Thymus (tissue), 11 donors: ENCODE measurements at regions not wholly inside any gene's neighbourhood (a gene's known extent, or its start where the extent isn't known, plus 50 kb on each side); places are given as distances from the start of the nearest gene placed in this dataset.

Source experiments
- DNase-seq, 9 donors: peaks; one replicate each; pipeline ENCODE4 v3.0.0-alpha.2; 2013; ENCODE audit warnings: low spot score in 9 of 9, low read depth in 6 of 9, missing footprints in 1 of 9
- H3K27ac ChIP-seq, 2 donors: one replicate each; pipeline ENCODE4 v1.5.1; 2013; ENCODE audit warnings: control low read depth in 1 of 2, low read depth in 1 of 2, low read length in 1 of 2, mild to moderate bottlenecking in 1 of 2, moderate library complexity in 1 of 2
- H3K27me3 ChIP-seq, 2 donors: one replicate each; pipeline ENCODE4 v1.5.1; 2013; ENCODE audit warnings: low read length in 1 of 2; ENCODE audit not compliant: control insufficient read depth in 2 of 2, insufficient read depth in 1 of 2
- H3K36me3 ChIP-seq, 2 donors: one replicate each; pipeline ENCODE4 v1.5.1; 2013; ENCODE audit warnings: low read length in 1 of 2, mild to moderate bottlenecking in 1 of 2, moderate library complexity in 1 of 2; ENCODE audit not compliant: control insufficient read depth in 2 of 2, insufficient read depth in 2 of 2
- H3K4me1 ChIP-seq, 2 donors: one replicate each; pipeline ENCODE4 v1.5.1; 2013; ENCODE audit warnings: low read length in 2 of 2; ENCODE audit not compliant: control insufficient read depth in 2 of 2, insufficient read depth in 2 of 2
- H3K4me3 ChIP-seq, 2 donors: one replicate each; pipeline ENCODE4 v1.5.1; 2013; ENCODE audit warnings: low read length in 2 of 2, control low read depth in 1 of 2, mild to moderate bottlenecking in 1 of 2
- H3K9me3 ChIP-seq, 2 donors: one replicate each; pipeline ENCODE4 v1.5.1; 2013; ENCODE audit warnings: low read length in 1 of 2, mild to moderate bottlenecking in 1 of 2; ENCODE audit not compliant: control insufficient read depth in 2 of 2, insufficient read depth in 1 of 2
- WGBS: extraction: QIAGEN DNeasy Blood & Tissue Kit; methylation state at CpG from one replicate; pipeline ENCODE4 v1.1.7; 2013; 5-methylcytosine and 5-hydroxymethylcytosine counted together
- donor health status: healthy.

- no peak overlapping the region for H3K4me3 ChIP-seq
- H3K4me1 ChIP-seq = peaks cover 0 to 9% of the 10 kb centered on the region in 2 donors
- no peaks in the 10 kb centered on the region for H3K27me3 ChIP-seq
- H3K27ac ChIP-seq = no peak overlapping the region
- no peaks in the 10 kb centered on the region for H3K9me3 ChIP-seq
- DNase-seq = peak in 2 of 9 donors; percentile 13 to 42
- WGBS = 27% methylated on average over 3 of the region's 3 CpGs
- no peaks in the 10 kb centered on the region for H3K36me3 ChIP-seq
These were observed 74.9 kb upstream of the KL start for GRCh38 chr13:32941368-32941767.

DNA sequence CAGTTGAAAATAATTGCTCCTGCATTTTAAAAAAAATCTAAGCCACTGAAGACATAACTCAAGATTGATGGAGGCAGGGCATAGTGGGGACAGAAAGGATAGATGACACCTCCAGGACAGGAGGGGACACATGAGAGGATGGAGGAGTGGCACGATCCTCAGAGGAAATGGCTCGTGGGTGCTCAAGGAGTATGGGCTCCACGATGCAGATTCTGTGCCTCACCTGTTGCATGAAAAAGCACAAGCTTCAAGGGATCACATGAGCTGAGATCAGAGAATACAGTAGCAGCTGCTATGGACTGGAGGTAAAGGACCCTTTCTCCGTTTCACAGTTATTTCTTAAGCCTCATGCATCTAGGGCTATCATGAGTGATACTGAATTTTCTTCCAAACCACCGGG, 69.7 kb upstream of the KL start:
- no peak for DNase-seq
- Histone ChIP-seq H3K9me3 (no peaks in the 10 kb centered on the region), H3K36me3 (no peaks in the 10 kb centered on the region), H3K4me3 (no peak overlapping the region), H3K27me3 (no peaks in the 10 kb centered on the region), H3K4me1 (no peaks in the 10 kb centered on the region), H3K27ac (no peak overlapping the region)
- WGBS = 83% methylated on average over 5 of the region's 5 CpGs

DNA sequence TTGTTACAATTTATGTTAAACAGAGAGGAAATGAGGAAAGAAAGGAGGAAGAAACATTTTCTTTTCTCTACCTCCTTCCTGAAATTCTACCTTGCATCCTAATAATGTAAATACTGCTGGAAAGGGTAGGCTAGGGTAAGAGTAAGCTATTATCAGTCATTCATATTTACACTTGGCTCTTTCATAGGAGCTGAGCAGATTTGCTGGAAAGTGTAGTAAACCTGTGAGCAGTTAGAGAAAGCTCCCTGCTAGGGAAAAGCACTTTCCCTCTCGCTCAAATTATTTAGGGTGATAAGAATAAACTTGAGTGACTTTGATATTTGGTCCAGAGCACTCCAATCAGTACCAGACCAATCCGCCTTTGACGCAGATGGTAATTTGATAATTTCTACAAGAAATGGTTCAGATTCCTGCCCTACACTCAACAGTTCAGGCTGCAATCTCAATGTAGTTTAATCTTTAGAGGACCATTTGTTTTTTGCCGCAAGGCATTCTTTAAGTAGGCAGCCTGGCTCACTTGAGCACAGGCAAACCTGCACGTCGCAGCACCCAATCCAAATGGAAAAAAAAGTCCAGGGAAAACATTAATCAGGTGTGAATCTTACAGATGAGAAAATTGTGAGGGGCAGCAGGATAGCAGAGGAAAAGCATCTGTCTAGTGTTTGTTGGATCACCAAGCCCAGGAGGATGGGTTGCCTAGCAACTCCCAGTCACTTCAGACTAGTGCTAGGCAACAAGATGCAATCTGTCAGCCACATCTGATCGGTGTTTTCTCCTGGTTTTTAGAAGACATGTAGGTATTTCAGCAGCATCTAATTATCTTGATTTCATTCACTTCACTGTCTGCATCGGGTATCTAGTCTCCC, 68.6 kb upstream of the KL start:
- Histone ChIP-seq H3K27ac (no peak overlapping the region), H3K4me3 (no peak overlapping the region), H3K27me3 (no peaks in the 10 kb centered on the region), H3K36me3 (no peaks in the 10 kb centered on the region), H3K4me1 (no peaks in the 10 kb centered on the region), H3K9me3 (no peaks in the 10 kb centered on the region)
- 97% methylated on average over 8 of the region's 8 CpGs for WGBS
- DNase-seq = no peak

DNA sequence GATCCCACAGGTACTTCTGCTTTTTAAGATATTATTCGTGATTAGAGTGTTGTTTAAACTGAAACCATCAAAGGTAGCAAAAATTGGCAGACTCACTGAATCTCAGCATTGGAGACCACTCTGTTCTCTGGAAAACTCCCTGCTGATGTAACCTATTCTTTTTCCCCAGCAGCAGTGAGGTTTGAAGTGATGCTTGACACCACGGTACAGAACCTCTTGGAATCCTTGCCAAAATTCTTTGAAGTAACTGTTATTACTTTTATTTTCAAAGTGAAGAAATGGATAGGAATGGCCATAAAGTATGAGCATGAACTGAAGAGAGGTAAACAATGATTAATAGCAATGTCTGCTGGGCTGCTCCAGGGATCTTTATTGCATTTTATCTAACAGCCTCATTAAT, 66.4 kb upstream of the KL start:
- no peak overlapping the region for H3K4me3 ChIP-seq
- H3K36me3 ChIP-seq = no peaks in the 10 kb centered on the region
- H3K27me3 ChIP-seq = no peaks in the 10 kb centered on the region
- H3K9me3 ChIP-seq = no peaks in the 10 kb centered on the region
- no peak for DNase-seq
- no peaks in the 10 kb centered on the region for H3K4me1 ChIP-seq
- H3K27ac ChIP-seq = peak overlapping the region in 1 of 2 donors; percentile 62
- 48% methylated on average over 2 of the region's 2 CpGs for WGBS

DNA sequence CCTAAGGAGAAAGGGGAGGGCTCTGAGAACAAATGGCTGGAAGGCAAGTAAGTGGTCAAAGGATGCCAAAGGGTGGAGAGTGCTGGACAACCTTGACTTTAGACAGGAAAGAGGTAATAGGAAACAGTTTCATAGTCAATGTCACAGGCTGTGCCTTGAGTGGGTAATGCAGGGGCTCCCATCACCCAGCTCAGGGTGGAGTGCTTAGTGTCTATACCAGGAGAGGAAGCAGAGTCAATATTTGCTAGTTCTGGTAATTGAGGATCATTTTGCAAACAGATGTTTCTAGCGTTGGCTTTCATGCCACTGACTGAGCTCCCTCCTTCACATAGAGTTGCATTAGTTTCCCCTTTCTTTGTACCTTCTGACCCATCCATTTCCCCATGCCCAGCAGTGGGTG, 64.6 kb upstream of the KL start:
- Histone ChIP-seq H3K4me3 (no peak overlapping the region), H3K27me3 (no peaks in the 10 kb centered on the region), H3K36me3 (no peaks in the 10 kb centered on the region), H3K27ac (no peak overlapping the region), H3K9me3 (no peaks in the 10 kb centered on the region), H3K4me1 (no peaks in the 10 kb centered on the region)
- 94% methylated on average over 1 of the region's 1 CpG for WGBS
- DNase-seq = no peak

DNA sequence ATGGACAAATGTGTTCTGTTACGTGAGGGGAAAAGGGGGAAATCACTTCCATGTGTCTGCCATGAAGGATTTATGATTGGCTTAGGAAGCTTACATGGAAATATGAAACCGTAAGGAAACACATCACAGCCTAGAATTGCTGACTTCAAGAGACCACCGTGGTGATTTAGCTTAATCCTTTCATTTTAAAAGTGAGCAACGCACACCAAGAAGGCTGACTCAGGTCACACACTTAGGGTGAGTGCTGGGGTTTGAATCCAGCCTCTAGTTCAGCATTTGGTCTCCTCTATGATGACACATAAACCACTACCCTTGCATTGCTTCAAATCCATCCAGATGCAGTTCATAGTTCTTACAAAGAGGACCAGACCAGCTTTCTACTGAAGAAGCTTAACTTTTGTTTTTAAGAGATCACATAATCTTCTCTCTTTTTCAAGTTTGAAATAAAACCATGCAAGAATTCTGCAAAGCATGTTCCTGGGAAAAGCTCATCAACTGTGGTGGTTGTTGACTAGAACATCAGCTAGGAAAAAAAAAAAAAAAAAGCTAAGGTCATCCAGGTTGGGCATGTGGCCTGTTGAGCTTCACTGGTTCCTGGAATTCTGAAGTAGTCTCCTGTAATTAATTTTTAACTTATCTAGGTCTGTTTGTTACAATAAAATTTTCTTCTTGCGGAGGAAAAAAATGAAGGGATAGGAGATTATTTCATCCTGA, 60.2 kb upstream of the KL start:
- no peaks in the 10 kb centered on the region for H3K27me3 ChIP-seq
- no peak overlapping the region for H3K4me3 ChIP-seq
- H3K9me3 ChIP-seq = no peaks in the 10 kb centered on the region
- 95% methylated on average over 5 of the region's 5 CpGs for WGBS
- DNase-seq = no peak
- H3K27ac ChIP-seq = no peak overlapping the region
- H3K36me3 ChIP-seq = no peaks in the 10 kb centered on the region
- no peaks in the 10 kb centered on the region for H3K4me1 ChIP-seq

DNA sequence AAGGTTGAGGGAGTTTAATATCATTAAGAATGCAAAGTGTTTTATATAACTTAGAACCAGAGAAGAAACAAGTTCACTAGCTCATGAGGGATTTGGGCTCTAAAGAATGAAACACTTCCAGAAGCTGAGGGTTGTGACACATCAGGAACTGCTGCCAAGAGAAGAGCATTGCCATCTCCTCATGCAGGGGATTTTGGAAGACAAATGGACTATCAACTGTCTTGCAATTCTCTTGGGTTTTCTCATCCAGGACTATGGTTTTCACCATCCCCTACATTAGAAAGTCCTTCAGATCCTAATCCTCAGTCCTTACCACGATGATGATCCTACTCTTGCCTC, 59.7 kb upstream of the KL start:
- no peak for DNase-seq
- Histone ChIP-seq H3K36me3 (no peaks in the 10 kb centered on the region), H3K27ac (no peak overlapping the region), H3K4me1 (no peaks in the 10 kb centered on the region), H3K27me3 (no peaks in the 10 kb centered on the region), H3K4me3 (no peak overlapping the region), H3K9me3 (no peaks in the 10 kb centered on the region)
- WGBS = 89% methylated on average over 1 of the region's 1 CpG

GRCh38 chr13:32960626-32961025, 55.6 kb upstream of the KL start:
- WGBS = 94% methylated on average over 4 of the region's 4 CpGs
- no peak for DNase-seq
- Histone ChIP-seq H3K27me3 (no peaks in the 10 kb centered on the region), H3K9me3 (no peaks in the 10 kb centered on the region), H3K27ac (no peak overlapping the region), H3K36me3 (no peaks in the 10 kb centered on the region), H3K4me3 (no peak overlapping the region), H3K4me1 (no peaks in the 10 kb centered on the region)

- no peak for DNase-seq
- no peaks in the 10 kb centered on the region for H3K27me3 ChIP-seq
- H3K4me3 ChIP-seq = no peak overlapping the region
- no peaks in the 10 kb centered on the region for H3K9me3 ChIP-seq
- no peak overlapping the region for H3K27ac ChIP-seq
- H3K36me3 ChIP-seq = no peaks in the 10 kb centered on the region
- 88% methylated on average over 1 of the region's 1 CpG for WGBS
- no peaks in the 10 kb centered on the region for H3K4me1 ChIP-seq
These were observed 54.5 kb upstream of the KL start for GRCh38 chr13:32961724-32962123.
